ENCODE measurements at regions not wholly inside any gene's neighbourhood (a gene's known extent, or its start where the extent isn't known, plus 50 kb on each side); places are given as distances from the start of the nearest gene placed in this dataset.

GRCh38 chr13:36616706-36617105 is 57.1 kb upstream of the SERTM1 start:
- no peak for TF ChIP-seq CTCF (conservative IDR thresholded peaks at IDR 0.05 in 1 of 2, IDR thresholded peaks at IDR 0.05 in 1 of 2; ENCODE audit: extremely low read depth in 1 of 2, insufficient read depth in 1 of 2, low read depth in 1 of 2, low read length in 2 of 2)
- TF ChIP-seq EZH2 (IDR thresholded peaks at IDR 0.05; ENCODE audit: borderline replicate concordance, low read length), result no peak

Data from mammary epithelial cell (primary cell).